ENCODE measurements at regions not wholly inside any gene's neighbourhood (a gene's known extent, or its start where the extent isn't known, plus 50 kb on each side); places are given as distances from the start of the nearest gene placed in this dataset.

DNA sequence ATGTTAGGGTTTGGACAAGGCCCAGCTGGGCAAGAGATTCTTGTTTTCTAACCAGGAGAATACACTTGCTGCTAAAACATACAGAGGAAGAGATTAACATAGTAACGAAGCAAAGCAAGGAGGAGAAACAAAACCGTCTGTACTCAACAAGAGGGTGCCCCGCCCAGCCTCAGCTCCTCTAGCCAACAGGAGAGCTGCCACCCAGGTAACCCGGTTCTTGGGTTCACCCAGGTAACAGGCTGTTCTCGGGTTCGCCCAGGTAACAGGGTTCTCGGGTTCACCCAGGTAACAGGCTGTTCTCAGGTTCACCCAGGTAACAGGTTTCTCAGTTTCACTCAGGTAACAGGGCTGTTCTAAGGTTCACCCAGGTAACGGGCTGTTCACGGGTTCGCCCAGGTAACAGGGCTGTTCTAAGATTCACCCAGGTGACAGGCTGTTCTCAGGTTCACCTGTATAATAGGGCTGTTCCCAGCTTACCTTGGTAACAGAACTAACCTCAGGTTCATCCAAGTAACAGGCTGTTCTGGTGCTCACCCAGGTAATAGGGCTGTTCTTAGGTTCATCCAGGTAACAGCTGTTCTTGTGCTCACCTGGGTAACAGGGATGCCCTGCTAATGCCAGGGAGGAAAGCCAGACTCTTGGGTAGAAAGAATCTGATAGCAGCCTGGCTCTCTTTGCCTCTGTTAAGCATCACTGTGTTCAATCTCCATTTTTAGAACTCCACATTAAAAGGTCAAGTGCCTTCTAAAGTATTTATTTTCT, 271.6 kb downstream of the SYK start:
- DNase-seq: no peak

DNA sequence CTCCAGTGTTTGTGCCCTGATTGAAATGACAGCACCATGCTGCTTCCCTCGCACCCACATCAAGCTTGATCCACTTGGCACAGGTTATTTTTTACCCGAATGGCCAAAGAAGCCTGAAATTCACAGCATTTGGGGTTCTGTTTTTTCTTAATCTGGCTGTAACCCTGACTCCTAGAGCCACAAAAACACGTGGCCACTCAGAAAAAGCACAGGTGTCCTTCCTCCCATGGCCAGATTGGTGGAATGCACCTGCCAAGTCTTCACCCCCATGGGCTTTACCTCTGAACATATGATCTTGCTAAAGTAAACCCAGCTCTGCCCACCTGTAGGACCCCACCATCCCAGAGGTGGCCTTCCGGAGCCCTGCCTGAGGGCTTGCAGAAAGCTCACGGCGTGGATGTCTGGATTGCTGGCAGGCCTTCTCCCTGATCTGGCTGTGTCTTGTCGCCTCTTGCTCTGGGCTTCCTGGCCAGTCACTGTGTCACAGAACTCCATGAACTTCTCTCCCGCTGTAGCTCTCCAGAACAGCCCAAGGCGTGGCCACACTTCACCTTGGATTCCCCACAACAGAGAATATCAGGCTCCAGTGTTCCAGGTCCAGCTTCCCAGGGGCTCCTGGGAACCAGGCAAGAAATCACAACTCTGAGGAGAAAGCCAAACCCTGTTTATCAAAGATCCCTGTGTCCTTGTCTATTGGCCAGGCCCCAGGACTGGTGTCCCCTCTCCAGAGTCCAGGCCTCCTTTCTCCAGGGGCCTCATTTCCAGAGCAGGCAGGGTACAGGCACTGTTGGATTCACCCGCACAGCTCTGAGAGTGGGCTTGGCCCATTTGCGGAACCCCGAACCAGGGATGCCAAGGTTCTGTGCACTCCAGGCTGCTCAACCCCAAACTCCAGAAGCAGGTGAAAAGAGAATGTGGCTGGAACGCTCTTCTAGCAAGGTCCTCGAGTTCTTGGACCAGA, 272.5 kb downstream of the SYK start:
- no peak for DNase-seq

DNA sequence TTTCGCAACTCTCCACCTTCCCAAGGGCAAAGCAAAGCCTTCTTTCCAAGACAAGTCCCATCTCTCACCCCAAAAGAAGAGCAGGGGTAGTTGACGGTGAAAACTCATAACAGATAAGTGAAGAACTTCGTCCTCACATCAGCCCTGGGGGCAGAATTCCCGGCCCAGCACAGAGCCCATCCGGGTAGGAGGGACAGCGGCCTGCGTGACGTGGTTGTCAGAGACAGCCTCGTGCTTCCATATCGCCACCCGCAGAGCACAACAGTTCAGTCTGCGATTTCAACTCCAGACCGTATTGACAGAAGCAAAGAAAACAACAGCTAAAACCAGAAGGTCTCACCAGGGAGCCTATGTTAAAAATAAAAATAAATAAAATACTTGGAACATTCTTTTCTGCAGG, 273.2 kb downstream of the SYK start:
- DNase-seq: no peak

DNA sequence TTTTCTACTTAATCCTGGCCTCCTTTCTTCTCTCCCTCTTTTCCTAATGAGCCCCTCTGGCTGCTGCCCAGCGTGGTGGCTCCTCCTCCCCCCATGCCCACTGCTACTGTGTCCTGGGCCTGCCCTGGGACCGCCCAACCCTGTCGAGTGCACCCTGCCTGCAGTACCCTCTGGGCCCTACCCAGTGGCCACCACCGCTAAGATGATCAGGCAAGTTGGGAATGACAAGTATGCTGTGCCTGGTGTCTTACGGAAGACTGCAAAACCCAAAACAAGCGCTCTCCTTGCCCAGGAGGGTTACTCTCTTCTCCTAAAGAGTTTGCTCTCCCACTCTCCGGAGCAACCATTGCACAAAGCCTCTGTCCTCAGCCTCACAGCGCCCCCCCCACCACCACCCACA, 273.7 kb downstream of the SYK start:
- DNase-seq: no peak

DNA sequence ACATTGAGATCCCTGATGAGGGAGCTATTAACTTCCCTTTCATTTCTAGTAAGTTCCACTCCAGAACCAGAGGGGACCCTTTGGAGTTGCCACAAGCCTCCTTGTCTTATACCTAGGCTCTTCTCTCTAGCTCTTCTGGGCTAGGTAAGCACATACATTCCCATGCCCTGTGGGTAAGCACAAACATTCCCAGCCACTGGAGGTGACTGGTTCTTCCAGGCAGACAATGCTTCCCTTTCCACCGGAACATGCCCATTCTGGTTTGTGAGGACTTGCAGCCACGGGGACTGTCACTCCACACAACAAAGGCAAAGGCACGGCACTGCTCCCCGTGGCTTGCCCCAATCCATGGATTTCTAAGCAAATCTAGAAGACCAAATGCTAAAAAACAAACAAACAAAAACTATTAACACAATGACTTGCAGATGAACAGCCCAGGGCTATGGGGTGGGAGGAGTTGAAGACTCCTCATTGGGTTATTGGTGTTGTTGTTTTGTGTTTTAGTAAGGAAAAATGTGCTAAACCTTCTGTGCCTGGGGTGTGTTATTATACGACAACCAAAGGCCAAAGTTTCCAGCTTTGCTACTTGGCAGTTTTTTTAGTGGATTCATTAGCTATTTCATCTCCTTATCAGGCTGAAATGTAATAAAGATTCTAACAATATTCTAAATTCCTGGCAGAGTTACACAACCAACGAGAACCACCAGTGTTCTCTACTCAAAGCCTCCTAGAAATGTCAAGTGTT, 276.2 kb downstream of the SYK start:
- no peak for DNase-seq

DNA sequence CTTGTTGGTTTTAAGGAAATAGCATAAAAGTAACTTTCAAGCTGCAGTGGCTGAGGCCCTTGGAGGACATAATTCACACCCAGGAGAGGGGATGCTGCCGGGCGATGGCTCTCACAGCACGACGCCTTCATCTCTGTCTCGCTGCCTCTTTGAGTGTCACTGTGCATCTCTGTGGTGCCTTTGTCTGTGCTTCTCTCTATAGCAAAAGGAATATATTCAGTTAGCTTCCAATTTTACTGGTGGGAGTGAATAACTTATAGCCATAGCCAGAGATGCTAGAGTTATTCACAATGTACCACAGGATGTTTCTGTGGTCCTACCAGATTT, 276.7 kb downstream of the SYK start:
- DNase-seq: no peak

DNA sequence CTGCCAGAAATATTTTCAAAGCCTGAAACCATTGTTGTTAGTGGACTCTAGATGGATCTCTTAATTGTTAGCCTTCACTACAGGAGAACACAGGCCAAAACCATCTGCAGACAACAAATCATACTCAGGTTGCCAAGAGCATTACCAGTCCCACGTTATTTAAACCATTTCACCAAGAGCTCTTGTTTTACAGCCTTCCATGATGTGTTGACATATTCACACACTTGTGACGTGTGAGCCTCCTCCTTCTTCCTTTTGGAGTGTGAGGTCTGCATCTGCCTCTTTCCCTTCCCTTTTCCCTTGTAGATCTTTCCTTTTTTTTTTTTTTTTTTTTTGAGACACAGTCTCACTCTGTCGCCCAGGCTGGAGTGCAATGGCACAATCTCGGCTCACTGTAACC, 279.0 kb downstream of the AUH start:
- DNase-seq: no peak

DNA sequence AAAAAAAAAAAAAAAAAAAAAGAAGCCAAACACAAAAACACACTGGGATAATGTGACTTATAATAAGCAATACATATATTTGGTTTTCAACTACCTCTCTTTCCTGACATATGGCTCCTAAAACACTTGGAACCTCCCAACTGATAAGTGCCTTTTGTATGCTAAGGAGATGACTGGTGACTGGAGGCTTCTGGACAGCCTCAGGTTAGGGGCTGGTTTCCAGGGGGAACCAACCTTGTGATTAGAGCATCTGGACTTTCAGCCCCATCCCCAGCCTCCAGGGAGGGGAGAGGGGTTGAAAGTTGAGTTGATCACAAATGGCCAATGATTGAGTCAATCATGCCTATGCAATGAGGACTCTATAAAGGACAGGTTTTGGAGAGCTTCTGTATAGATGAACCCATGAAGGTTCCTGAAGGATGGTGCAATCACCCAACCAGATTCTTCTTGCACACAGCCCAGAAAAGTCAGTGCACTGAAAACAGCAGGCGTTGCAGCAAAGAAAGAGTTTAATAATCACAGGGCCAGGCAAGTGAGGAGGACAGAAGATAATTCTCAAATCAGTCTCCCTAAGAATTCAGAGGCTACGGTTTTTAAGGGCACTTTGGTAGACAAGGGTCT, 276.7 kb downstream of the AUH start:
- no peak for DNase-seq

DNA sequence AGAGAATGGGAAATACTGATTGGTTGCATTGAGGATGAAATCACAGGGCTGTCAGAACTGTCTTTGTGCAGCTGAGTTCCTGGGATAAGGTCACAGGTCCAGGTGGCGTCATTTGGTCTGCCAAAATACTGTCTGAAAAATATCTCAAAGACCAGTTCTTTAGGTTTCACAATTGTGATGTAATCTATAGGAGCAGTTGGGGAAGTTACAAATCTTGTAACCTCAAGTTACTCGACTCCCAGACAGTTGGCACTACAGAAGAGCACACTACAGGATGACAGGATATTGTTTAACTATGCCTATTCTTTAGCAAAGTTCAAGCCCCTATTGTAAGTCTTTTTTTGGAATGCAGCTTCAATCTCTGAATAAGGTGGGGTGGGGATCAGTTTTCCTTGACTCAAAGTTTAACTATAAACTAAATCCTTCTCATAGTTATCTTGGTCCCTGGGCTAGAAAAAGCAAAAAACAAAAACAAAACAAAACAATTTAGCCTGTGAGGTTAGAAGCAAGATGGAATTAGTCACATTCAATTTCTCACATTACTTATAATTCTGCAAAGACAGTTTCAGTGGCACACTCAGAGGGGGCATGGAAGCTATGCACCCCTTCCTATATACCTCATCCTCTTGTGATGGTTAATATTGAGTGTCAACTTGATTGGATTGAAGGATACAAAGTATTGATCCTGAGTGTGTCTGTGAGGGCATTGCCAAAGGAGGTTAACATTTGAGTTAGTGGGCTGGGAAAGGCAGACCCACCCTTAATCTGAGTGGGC, 276.0 kb downstream of the AUH start:
- no peak for DNase-seq

DNA sequence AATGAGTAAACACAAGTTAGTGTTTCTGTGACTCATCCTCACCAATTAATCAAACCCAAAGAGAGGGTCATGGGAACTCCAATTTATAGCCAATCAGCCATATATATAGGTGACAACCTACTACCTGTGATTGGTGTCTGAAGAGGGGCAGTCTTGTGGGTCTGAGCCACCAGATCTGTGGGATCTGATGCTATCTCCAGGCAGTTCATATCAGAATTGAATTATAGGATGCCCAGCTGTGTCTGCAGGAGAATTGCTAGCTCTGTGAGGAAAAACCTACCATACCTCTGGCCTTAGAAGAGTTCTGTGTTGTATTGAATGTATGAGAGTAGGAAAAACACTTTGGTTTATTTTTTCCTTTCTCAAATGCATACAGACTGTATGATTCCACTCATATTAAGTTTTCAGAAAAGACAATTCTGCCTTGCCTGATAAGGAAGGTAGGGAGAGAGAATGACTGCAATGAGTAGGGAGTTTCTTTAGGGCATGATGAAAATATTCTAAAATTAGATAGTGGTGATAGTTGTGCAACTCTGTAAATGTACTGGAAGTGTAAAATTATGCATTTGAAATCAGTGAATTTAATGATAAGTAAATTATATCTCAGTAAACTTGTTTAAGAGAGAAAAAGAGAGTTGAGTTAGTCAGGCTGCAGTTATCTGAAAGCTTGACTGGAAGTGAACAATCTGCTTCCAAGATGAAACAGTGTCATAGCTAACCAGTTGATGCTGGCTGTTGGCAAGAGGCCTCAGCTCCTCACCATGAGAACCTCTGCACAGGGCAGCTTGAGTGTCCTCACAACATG, 274.9 kb downstream of the AUH start:
- DNase-seq: no peak

DNA sequence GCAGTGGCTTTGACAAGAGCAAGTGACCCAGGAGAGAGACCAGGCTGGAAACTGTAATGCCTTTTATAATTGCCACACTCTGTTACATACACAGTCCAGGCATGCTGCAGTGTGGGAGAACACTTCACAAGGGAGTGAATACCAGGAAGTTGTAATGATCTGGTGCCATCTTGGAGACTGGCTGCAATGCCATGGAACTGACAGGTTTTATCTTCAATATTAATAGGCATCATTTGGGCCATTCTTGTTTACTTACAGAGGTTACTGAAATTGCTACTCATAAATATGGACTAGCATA, 274.3 kb downstream of the AUH start:
- no peak for DNase-seq

DNA sequence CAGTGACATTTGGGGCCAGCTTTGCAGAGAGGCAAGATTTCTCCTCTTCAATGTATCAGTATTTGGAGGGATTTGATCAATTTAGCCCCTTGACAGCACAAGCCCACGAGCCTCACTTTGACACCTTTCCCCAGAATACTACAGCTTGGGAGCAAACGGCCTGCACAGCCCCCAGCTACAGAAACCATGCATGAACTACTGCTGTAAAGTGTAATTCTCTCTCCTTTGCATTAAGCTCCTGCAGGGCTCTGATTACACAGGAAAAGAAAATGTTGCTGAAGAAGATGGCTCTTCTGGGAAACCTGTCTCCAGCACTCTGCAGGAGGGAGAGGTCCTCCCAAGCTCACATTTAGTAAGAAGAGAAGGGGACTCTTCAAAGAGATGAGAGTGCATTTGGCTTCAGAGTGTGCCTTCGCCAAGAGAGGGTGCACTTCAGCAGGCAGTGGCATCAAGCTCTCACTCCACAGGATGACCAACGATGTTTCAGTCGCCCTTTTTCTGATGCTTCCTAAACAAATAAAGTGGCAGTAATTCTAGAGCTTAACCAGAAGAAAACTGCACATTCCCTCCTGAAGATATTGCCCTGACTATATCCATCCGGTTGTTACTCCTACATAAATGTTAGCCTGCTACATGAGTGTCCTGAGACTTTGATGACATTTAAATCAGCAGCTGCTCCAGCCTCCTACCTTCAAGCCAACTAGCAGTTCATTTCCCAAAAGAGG, 272.2 kb downstream of the AUH start:
- no peak for DNase-seq

DNA sequence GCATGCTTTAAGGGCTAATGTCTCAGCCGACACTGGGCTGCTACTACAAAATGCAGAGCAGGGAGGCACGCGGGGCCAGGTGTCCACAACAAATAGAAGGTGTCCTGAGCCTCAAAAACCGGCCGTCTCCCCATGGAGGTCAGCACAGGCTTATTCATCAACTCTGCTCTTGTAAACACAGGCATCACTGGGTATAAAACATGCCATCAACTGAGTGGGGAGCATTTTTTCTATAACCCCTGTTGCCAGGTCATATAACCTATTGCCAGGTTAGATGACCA, 271.6 kb downstream of the AUH start:
- DNase-seq: no peak

DNA sequence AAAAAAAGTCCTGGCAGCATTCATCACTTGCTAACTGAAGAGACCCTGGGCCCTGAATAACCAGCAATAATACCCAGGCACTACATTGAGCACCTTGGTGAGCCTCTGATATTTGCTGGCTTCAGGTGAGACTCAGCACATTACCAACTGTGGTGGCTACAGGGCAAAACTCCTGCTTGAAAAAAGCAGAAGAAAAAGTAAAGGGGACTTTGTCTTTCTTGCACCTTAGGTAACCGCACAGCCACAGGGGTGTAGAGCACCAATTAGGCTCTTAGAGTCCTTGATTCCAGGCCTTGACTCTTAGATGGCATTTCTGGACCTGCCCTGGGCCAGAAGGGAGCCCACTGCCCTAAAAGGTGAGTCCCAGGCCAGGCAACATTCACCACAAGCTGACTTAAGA, 269.5 kb downstream of the AUH start:
- DNase-seq: no peak

DNA sequence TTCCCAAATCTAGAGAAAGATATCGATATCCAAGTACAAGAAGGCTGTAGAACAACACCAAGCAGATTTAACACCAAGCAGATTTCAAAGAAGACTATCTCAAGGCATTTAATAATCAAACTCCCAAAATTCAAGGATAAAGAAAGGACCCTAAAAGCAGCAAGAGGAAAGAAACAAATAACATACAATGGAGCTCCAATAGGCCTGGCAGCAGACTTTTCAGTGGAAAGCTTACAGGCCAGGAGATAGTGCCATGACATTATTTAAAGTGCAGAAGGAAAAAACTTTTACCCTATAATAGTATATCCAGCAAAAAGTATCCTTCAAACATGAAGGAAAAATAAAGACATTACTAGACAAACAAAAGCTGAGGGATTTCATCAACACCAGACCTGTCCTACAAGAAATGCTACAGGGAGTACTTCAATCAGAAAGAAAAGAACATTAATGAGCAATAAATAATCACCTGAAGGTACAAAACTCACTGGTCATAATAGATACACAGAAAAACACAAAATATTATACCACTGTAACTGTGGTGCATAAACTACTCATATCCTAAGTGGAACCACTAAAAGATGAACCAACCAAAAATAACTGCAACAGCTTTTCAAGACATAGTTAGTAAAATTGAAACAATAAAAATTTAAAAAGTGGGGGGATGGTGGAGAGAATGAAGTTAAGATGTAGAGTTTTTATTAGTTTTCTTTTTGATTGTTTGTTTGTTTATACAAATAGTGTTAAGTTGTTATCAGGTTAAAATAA, 267.2 kb downstream of the AUH start:
- DNase-seq: no peak

DNA sequence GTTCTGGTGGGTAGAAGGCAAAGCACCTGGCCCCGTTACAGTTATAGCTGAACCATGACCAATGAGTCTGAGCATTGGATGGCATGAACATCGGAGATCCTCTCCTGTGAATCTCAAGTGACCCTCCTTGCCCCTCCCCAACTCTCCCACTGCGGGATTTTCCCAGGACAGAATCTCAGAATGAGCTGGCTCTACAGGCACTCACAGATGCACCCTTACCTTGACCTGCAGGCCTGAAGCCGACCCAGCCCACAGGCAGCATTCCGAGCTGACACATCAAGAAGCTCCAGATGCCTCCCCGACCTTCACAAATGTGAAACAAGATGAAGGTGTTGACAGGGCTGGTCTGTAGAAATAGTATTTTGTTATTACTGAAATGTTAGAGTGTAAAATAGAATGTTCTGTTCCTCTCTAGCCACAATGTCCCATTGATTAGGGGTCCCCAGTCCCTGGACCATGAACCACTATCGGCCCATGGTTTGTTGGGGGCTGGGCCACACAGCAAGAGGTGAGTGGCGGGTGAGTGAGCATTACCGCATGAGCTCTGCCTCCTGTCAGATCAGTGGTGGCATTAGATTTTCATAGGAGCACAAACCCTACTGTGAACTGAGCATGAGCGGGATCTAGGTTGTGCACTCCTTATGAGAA, 263.4 kb downstream of the AUH start:
- no peak for DNase-seq

DNA sequence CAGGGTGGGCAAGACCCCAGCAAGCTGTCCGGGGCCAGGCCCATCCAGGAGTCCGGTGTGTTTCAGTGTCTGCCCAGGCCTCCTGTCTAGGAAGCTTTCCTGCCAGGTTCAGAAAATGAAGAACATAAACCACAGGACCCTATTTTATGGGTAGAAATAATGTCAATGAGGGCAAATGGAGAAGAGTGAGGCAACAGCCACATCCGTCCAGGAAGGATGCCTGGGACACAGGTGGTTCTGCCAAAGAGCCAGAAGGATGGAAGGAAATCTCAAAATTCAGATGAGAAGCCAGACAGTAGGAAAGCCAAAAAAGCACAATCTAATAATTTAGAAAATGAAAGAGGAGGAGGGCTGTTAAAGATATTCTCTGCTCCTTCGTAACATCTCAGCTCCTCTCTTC, 262.3 kb downstream of the AUH start:
- DNase-seq: no peak

DNA sequence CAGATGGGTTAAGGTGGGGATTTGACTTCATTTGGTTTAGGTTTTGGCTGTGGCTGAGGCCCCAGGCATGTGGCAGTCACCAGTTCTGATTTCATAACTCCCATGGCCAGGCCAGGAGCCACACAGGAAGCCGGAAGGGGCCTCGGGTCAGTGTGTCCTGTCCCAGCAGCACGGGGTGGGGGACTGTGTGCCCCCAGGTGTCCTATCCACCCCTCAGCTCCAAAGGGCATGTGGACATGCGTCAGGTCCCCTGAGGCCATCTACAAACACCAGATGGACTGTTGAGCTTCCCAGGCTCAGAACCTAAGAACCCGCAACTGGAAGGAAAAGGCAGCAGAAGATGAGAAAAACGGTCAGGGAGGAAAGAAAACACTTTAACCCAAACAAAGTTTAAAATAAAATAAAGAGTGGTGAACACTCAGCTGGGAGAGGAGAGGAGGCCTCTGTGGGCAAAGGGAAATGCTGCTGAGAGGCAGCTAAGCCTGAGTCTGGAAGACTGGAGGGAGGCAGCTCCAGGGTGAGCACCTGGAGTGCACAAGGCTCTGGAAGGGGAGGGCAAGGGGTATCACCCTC, 260.8 kb downstream of the AUH start:
- DNase-seq: no peak

DNA sequence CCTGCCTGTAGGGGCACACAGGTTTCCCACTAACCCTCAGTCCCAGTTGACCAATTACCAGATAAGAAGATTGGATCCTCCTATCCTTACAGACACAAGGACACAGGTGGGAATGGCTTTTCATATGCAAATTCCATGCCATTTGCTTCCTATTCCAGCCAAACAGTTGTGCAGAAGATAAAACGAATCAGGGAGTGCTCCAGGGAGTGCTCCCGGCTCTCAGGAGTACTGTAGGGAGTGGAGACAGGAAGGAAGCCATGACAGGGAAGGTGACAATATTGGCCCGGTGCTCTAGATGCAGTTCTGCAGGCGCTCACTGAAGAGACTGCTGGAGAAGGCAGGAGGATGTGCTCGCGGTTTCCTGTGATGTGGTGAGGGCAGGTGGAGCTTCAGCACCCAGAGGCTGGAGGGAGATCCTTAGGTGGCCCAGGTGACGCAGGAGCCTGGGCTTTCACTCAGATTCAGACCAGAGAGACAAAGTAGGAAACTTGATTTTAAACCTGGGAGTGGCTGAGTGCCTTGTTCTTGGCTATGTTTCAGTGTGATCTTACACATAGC, 260.0 kb downstream of the AUH start:
- DNase-seq: peak; percentile 59

Data from effector CD8-positive, alpha-beta T cell (primary cell).